HFF-Myc (cell line): ENCODE measurements at regions not wholly inside any gene's neighbourhood (a gene's known extent, or its start where the extent isn't known, plus 50 kb on each side); places are given as distances from the start of the nearest gene placed in this dataset.
A peak's percentile ranks its signal among the peaks of the same experiment; 100 is the strongest.

ENCODE experiments used
- DNase-seq: peaks from one replicate; pipeline ENCODE4 v3.0.0-alpha.2; 2011; ENCODE audit warnings: low read depth; ENCODE audit errors: extremely low read depth
- H3K4me3 ChIP-seq: replicated peaks from 2 replicates; pipeline ENCODE4 v1.5.1; 2011; ENCODE audit warnings: low read depth, mild to moderate bottlenecking, control low read depth, low read length
- TF ChIP-seq, protein P1 (sequence below): IDR thresholded peaks from 2 replicates; pipeline ENCODE4 v1.5.1; 2012; ENCODE audit warnings: mild to moderate bottlenecking, low read depth, low read length, control low read depth; ENCODE audit errors: missing control alignments

DNA sequence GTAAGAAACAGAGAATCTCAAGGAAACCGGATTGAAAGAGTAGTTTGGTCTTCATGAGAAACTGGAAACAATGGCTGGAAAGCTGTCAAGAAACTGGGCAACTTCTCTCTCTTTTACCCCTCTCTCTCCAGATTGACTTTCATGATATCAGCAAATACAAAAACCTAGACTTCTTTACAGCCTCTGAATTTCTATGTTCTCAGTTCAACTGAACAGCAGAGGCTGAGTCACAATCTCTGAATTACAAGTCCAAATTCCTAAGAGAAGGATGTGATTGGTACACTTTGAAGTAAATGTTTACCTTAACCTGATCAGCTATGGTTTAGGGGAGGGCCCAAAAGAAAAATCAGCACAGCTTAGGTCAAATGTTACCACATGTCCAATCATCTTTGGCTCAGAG lies 974.9 kb downstream of the RPA4 start:
- TF ChIP-seq, protein P1, sequence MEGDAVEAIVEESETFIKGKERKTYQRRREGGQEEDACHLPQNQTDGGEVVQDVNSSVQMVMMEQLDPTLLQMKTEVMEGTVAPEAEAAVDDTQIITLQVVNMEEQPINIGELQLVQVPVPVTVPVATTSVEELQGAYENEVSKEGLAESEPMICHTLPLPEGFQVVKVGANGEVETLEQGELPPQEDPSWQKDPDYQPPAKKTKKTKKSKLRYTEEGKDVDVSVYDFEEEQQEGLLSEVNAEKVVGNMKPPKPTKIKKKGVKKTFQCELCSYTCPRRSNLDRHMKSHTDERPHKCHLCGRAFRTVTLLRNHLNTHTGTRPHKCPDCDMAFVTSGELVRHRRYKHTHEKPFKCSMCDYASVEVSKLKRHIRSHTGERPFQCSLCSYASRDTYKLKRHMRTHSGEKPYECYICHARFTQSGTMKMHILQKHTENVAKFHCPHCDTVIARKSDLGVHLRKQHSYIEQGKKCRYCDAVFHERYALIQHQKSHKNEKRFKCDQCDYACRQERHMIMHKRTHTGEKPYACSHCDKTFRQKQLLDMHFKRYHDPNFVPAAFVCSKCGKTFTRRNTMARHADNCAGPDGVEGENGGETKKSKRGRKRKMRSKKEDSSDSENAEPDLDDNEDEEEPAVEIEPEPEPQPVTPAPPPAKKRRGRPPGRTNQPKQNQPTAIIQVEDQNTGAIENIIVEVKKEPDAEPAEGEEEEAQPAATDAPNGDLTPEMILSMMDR = no peak
- no peak overlapping the region for H3K4me3 ChIP-seq
- no peak for DNase-seq

DNA sequence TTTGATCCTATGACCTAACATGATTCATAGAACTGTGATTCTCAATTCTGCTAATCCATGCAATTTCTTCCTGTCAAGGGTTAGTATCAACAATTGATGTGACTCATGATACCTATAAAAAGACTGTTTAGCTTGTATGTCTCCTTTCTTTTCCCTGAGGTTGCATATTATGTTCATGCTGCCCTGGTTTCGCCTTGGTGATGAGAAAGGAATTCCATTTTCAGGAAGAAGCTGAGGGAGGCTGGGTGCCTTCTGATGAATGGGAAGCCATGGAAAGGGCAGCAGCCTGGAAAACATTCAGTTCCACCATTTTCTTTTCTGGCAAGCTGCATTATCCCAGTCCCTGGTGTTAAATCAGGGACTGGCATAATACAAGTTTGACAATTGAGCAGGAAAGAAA lies 976.5 kb downstream of the RPA4 start:
- no peak for DNase-seq
- H3K4me3 ChIP-seq = no peak overlapping the region
- TF ChIP-seq, protein P1 = no peak

GRCh38 chrX:97863261-97863660 lies 979.6 kb downstream of the RPA4 start:
- TF ChIP-seq, protein P1 = no peak
- H3K4me3 ChIP-seq = no peak overlapping the region
- DNase-seq = no peak

GRCh38 chrX:97867266-97867665 lies 983.6 kb downstream of the RPA4 start:
- no peak for DNase-seq
- H3K4me3 ChIP-seq = no peak overlapping the region
- TF ChIP-seq, protein P1 = no peak

DNA sequence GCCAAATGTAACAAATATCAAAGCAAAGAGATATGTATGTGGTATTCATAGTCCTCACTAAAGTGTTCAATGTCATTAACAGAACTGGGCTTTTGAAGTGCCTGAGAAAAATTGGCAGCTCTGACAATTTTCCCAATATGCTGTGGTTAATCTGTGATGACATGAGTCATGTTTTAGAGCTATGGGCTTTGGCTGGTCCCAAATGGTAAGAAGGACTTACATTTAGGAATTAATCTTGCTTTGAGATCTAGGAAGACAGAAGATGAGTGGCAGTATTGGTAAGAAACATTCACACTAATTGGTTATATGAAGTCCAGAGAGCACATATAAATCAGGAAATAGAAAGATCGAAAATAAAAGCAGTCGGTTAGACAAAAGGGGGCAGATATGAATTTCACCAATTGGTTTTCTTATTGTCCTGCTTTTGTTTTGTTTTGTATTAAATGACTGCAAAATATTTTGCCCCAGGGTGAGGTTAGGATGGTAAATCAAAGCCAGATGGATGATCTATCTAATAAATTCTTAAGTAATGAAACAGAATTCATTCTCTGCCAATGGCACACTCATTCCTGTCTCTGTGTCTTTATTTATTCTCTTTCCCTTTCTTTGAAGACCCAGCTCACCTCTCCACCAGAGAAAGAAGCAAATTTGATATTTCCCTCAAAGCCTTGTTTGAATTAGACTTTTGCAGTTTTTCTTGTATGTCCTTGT lies 993.1 kb downstream of the RPA4 start:
- TF ChIP-seq, protein P1 = no peak
- peak; percentile 7 for DNase-seq
- no peak overlapping the region for H3K4me3 ChIP-seq

GRCh38 chrX:97882306-97882705 lies 998.6 kb downstream of the RPA4 start:
- no peak overlapping the region for H3K4me3 ChIP-seq
- TF ChIP-seq, protein P1 = no peak
- DNase-seq = no peak

DNA sequence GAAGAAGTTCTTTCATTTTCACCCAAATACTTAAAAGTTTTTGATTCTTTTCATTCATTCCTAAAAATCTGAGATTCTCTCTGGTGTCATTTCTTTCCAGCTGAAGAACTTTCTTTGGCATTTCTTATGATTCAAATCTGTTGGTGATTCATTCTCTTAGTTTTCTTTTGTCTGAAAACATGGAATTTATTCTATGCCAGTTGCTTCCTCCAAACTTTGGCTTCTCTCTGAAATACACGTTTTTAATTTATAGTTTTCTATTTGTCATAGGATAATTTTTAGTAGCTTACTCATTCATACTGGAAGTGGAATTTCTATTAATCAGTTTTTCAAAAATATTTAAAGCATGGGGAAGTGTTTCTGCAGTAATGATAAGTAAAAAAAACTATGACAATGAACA lies 1012.0 kb downstream of the RPA4 start:
- DNase-seq = no peak
- no peak overlapping the region for H3K4me3 ChIP-seq
- TF ChIP-seq, protein P1 = no peak
